H9 (cell line): ENCODE measurements at regions not wholly inside any gene's neighbourhood (a gene's known extent, or its start where the extent isn't known, plus 50 kb on each side); places are given as distances from the start of the nearest gene placed in this dataset.

Experiments
- DNase-seq: peaks from one replicate; pipeline ENCODE4 v3.0.0-alpha.2; 2017
- H2AFZ ChIP-seq: one replicate; pipeline ENCODE4 v1.6.1; 2013; ENCODE audit warnings: mild to moderate bottlenecking, low read length, control low read depth, moderate library complexity
- H2AK5ac ChIP-seq: 2 replicates; pipeline ENCODE4 v1.6.1; 2013; ENCODE audit warnings: low read length, control low read depth, mixed read lengths; ENCODE audit not compliant: insufficient read length
- H2BK120ac ChIP-seq: one replicate; pipeline ENCODE4 v1.6.1; 2013; ENCODE audit warnings: low read depth, mild to moderate bottlenecking, low read length, control low read depth, inconsistent platforms; ENCODE audit not compliant: poor library complexity, severe bottlenecking
- H2BK12ac ChIP-seq: 2 replicates; pipeline ENCODE4 v1.6.1; 2013; ENCODE audit warnings: low read length, control low read depth, mixed read lengths, low read depth; ENCODE audit not compliant: insufficient read length
- H2BK15ac ChIP-seq: 2 replicates; pipeline ENCODE4 v1.6.1; 2013; ENCODE audit warnings: low read depth, low read length, control low read depth
- H2BK20ac ChIP-seq: one replicate; pipeline ENCODE4 v1.6.1; 2013; ENCODE audit warnings: low read depth, mild to moderate bottlenecking, low read length, control low read depth, inconsistent platforms; ENCODE audit not compliant: poor library complexity, severe bottlenecking
- H2BK5ac ChIP-seq: 2 replicates; pipeline ENCODE4 v1.6.1; 2013; ENCODE audit warnings: low read length, control low read depth, mixed read lengths; ENCODE audit not compliant: insufficient read length
- H3K14ac ChIP-seq: 2 replicates; pipeline ENCODE4 v1.6.1; 2013; ENCODE audit warnings: low read length, control low read depth; ENCODE audit not compliant: insufficient read depth
- H3K18ac ChIP-seq: 2 replicates; pipeline ENCODE4 v1.6.1; 2013; ENCODE audit warnings: low read depth, mild to moderate bottlenecking, mixed read lengths, low read length, control low read depth; ENCODE audit not compliant: insufficient read length
- H3K23ac ChIP-seq: 2 replicates; pipeline ENCODE4 v1.6.1; 2013; ENCODE audit warnings: low read length, control low read depth, mixed read lengths, low read depth; ENCODE audit not compliant: insufficient read length
- H3K23me2 ChIP-seq: 2 replicates; pipeline ENCODE4 v1.6.1; 2013; ENCODE audit warnings: low read depth, mild to moderate bottlenecking, mixed read lengths, low read length, control low read depth; ENCODE audit not compliant: insufficient read length, poor library complexity, severe bottlenecking
- H3K27ac ChIP-seq: 2 replicates; pipeline ENCODE4 v1.5.1; 2013; ENCODE audit warnings: low read length, control low read depth, mixed read lengths, low read depth; ENCODE audit not compliant: insufficient read length
- H3K27me3 ChIP-seq: 2 replicates; pipeline ENCODE4 v1.6.1; 2013; ENCODE audit warnings: low read length, control low read depth, inconsistent platforms; ENCODE audit not compliant: insufficient read depth
- H3K4ac ChIP-seq: 2 replicates; pipeline ENCODE4 v1.6.1; 2013; ENCODE audit warnings: low read depth, mild to moderate bottlenecking, control low read depth, inconsistent platforms, low read length, moderate library complexity
- H3K4me1 ChIP-seq: 2 replicates; pipeline ENCODE4 v1.6.1; 2013; ENCODE audit warnings: low read length, control low read depth, inconsistent platforms; ENCODE audit not compliant: insufficient read depth
- H3K4me2 ChIP-seq: 2 replicates; pipeline ENCODE4 v1.6.1; 2013; ENCODE audit warnings: low read length, control low read depth, mixed read lengths; ENCODE audit not compliant: insufficient read length, insufficient read depth
- H3K56ac ChIP-seq: 2 replicates; pipeline ENCODE4 v1.6.1; 2013; ENCODE audit warnings: low read depth, mild to moderate bottlenecking, mixed read lengths, low read length, control low read depth; ENCODE audit not compliant: insufficient read length
- H3K79me1 ChIP-seq: 2 replicates; pipeline ENCODE4 v1.6.1; 2013; ENCODE audit warnings: low read depth, mild to moderate bottlenecking, moderate library complexity, low read length, control low read depth, inconsistent platforms; ENCODE audit not compliant: insufficient read depth, poor library complexity, severe bottlenecking
- H3K79me2 ChIP-seq: 2 replicates; pipeline ENCODE4 v1.6.1; 2013; ENCODE audit warnings: low read length, control low read depth, inconsistent platforms; ENCODE audit not compliant: insufficient read depth
- H3K9ac ChIP-seq: 2 replicates; pipeline ENCODE4 v1.6.1; 2013; ENCODE audit warnings: low read length, control low read depth, mixed read lengths; ENCODE audit not compliant: insufficient read length; ENCODE audit errors: extremely low read depth
- H3K9me3 ChIP-seq: one replicate; pipeline ENCODE4 v1.6.1; 2013; ENCODE audit warnings: low read depth, low read length, inconsistent platforms; ENCODE audit not compliant: control insufficient read depth
- H3T11ph ChIP-seq: one replicate; pipeline ENCODE4 v1.6.1; 2013; ENCODE audit warnings: mild to moderate bottlenecking, low read length, control low read depth, inconsistent platforms
- H4K20me1 ChIP-seq: one replicate; pipeline ENCODE4 v1.6.1; 2013; ENCODE audit not compliant: control insufficient read depth, insufficient read length, insufficient read depth
- H4K5ac ChIP-seq: 2 replicates; pipeline ENCODE4 v1.6.1; 2013; ENCODE audit warnings: low read depth, mild to moderate bottlenecking, mixed read lengths, low read length, control low read depth; ENCODE audit not compliant: insufficient read length
- H4K8ac ChIP-seq: replicated peaks from 2 replicates; pipeline ENCODE4 v1.6.1; 2013; ENCODE audit warnings: low read length, control low read depth, mixed read lengths, low read depth; ENCODE audit not compliant: insufficient read length
- H4K91ac ChIP-seq: 2 replicates; pipeline ENCODE4 v1.6.1; 2013; ENCODE audit warnings: low read depth, mild to moderate bottlenecking, moderate library complexity, mixed read lengths, low read length, control low read depth; ENCODE audit not compliant: insufficient read length
- H3K27ac Mint-ChIP-seq, 3 experiments: 2 replicates in 2 of 3; 3 replicates in 1 of 3; pipeline ENCODE4 v1.8.0; 2020 to 2021; ENCODE audit warnings: mixed read lengths in 3 of 3, mild to moderate bottlenecking in 1 of 3, moderate library complexity in 1 of 3
- H3K27me3 Mint-ChIP-seq: 2 replicates; pipeline ENCODE4 v1.8.0; 2021; ENCODE audit warnings: low read depth, mild to moderate bottlenecking, moderate library complexity, mixed read lengths
- H3K36me3 Mint-ChIP-seq, 3 experiments: 2 replicates in 2 of 3; 3 replicates in 1 of 3; pipeline ENCODE4 v1.8.0; 2020 to 2021; ENCODE audit warnings: low read depth in 3 of 3, mixed read lengths in 3 of 3; ENCODE audit not compliant: insufficient read depth in 1 of 3
- H3K4me1 Mint-ChIP-seq, 2 experiments: 2 replicates each; pipeline ENCODE4 v1.8.0; 2020; ENCODE audit warnings: mixed read lengths in 2 of 2
- H3K4me3 Mint-ChIP-seq, 2 experiments: 2 replicates in 1 of 2; 3 replicates in 1 of 2; pipeline ENCODE4 v1.8.0; 2020 to 2021; ENCODE audit warnings: mild to moderate bottlenecking in 2 of 2, mixed read lengths in 2 of 2, moderate library complexity in 1 of 2
- H3K9me3 Mint-ChIP-seq, 2 experiments: 2 replicates in 1 of 2; 3 replicates in 1 of 2; pipeline ENCODE4 v1.8.0; 2020; ENCODE audit warnings: mild to moderate bottlenecking in 2 of 2, mixed read lengths in 2 of 2, moderate library complexity in 1 of 2
- TF ChIP-seq, protein P1 (sequence below): fragments of 200-600 bp; sonication (generic); conservative IDR thresholded peaks from 3 replicates; pipeline ENCODE4 v1.8.0; 2021; ENCODE audit warnings: antibody characterized with exemption, mild to moderate bottlenecking

DNA sequence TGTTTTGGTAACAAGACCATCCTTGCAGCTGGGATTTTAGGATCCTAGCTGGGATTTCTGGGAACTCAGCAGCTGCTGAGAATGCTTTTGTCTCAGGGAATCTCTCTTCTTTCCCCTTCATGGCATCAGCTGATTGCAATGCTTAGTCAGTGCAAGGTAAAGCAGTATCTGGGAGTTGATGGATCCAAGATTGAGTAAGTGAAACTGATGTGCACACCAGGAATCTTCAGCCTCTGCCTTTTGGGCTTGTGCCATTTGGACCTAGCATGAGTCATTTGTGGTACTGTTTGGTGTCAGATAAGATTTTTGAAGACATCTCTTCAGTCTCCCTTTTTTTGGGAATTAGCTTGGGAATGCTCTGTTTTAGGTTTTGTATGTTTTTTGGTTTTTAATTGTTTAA is 363.3 kb upstream of the TFPI start:
- H3K23ac ChIP-seq, result no peak overlapping the region
- H3K18ac ChIP-seq, result no peak overlapping the region
- H4K5ac ChIP-seq, result no peak overlapping the region
- H3K23me2 ChIP-seq, result no peaks in the 10 kb centered on the region
- H3K4me1 ChIP-seq, result no peaks in the 10 kb centered on the region
- no peak overlapping the region for H3T11ph ChIP-seq
- H3K4ac ChIP-seq, result no peak overlapping the region
- H3K79me1 ChIP-seq, result no peaks in the 10 kb centered on the region
- Mint-ChIP-seq H3K4me1 (no peaks in the 10 kb centered on the region; a peak in 1 of 4 replicates), H3K9me3 (no peaks in the 10 kb centered on the region), H3K27me3 (no peaks in the 10 kb centered on the region), H3K36me3 (no peaks in the 10 kb centered on the region), H3K27ac (no peak overlapping the region), H3K4me3 (no peak overlapping the region)
- no peak overlapping the region for H2BK5ac ChIP-seq
- H3K14ac ChIP-seq, result no peak overlapping the region
- no peaks in the 10 kb centered on the region for H4K20me1 ChIP-seq
- no peak overlapping the region for H3K27ac ChIP-seq
- H3K79me2 ChIP-seq, result no peaks in the 10 kb centered on the region
- TF ChIP-seq, protein P1, sequence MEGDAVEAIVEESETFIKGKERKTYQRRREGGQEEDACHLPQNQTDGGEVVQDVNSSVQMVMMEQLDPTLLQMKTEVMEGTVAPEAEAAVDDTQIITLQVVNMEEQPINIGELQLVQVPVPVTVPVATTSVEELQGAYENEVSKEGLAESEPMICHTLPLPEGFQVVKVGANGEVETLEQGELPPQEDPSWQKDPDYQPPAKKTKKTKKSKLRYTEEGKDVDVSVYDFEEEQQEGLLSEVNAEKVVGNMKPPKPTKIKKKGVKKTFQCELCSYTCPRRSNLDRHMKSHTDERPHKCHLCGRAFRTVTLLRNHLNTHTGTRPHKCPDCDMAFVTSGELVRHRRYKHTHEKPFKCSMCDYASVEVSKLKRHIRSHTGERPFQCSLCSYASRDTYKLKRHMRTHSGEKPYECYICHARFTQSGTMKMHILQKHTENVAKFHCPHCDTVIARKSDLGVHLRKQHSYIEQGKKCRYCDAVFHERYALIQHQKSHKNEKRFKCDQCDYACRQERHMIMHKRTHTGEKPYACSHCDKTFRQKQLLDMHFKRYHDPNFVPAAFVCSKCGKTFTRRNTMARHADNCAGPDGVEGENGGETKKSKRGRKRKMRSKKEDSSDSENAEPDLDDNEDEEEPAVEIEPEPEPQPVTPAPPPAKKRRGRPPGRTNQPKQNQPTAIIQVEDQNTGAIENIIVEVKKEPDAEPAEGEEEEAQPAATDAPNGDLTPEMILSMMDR, result no peak
- H2BK15ac ChIP-seq, result no peak overlapping the region
- no peaks in the 10 kb centered on the region for H3K27me3 ChIP-seq
- H2AK5ac ChIP-seq, result no peak overlapping the region
- no peak overlapping the region for H2BK120ac ChIP-seq
- H4K91ac ChIP-seq, result no peak overlapping the region
- no peak overlapping the region for H2AFZ ChIP-seq
- H2BK12ac ChIP-seq, result no peak overlapping the region
- no peaks in the 10 kb centered on the region for H3K9me3 ChIP-seq
- no peak overlapping the region for H4K8ac ChIP-seq
- no peak overlapping the region for H3K56ac ChIP-seq
- H3K9ac ChIP-seq, result no peak overlapping the region
- no peak for DNase-seq
- no peak overlapping the region for H2BK20ac ChIP-seq
- no peak overlapping the region for H3K4me2 ChIP-seq
